HepG2 (cell line): ENCODE measurements at regions not wholly inside any gene's neighbourhood (a gene's known extent, or its start where the extent isn't known, plus 50 kb on each side); places are given as distances from the start of the nearest gene placed in this dataset.

ENCODE experiments used
- AHDC1 ChIP-seq: sonication (generic); formaldehyde crosslinking; IDR thresholded peaks from 2 replicates; pipeline ENCODE4 v1.5.1; 2020; ENCODE audit warnings: mild to moderate bottlenecking, missing genetic modification reagents, borderline replicate concordance
- ARID3A ChIP-seq: IDR thresholded peaks from 2 replicates; pipeline ENCODE4 v1.6.1; 2012; ENCODE audit warnings: low read depth, low read length, improper control_type of control experiment
- BRCA1 ChIP-seq: sonication (generic); formaldehyde crosslinking; IDR thresholded peaks from 2 replicates; pipeline ENCODE4 v1.4.0; 2020; ENCODE audit warnings: missing genetic modification reagents
- DR1 ChIP-seq: sonication (generic); formaldehyde crosslinking; IDR thresholded peaks from 2 replicates; pipeline ENCODE4 v1.8.0; 2021; ENCODE audit warnings: mild to moderate bottlenecking, missing genetic modification reagents, inconsistent platforms
- E2F1 ChIP-seq: sonication (generic); formaldehyde crosslinking; IDR thresholded peaks from 2 replicates; pipeline ENCODE4 v1.5.0; 2020; ENCODE audit warnings: missing genetic modification reagents
- GATAD2A ChIP-seq: IDR thresholded peaks from 2 replicates; pipeline ENCODE4 v1.6.1; 2016
- HNF4G ChIP-seq, 2 experiments: sonication (generic) in 1 of 2; formaldehyde crosslinking in 1 of 2; IDR thresholded peaks; 2 replicates each; pipeline versions ENCODE4 v1.4.0 to v1.6.1; 2011 to 2020; ENCODE audit warnings: borderline replicate concordance in 2 of 2, low read depth in 2 of 2, mild to moderate bottlenecking in 2 of 2, low read length in 1 of 2, missing genetic modification reagents in 1 of 2, moderate library complexity in 1 of 2
- LCORL ChIP-seq, 2 experiments: fragments of 450-650 bp in 1 of 2; sonication (generic) in 1 of 2; formaldehyde crosslinking in 1 of 2; IDR thresholded peaks; 2 replicates each; pipeline versions ENCODE4 v1.5.0 to v1.6.1; 2017 to 2020; ENCODE audit warnings: antibody characterized with exemption in 1 of 2, missing genetic modification reagents in 1 of 2
- MAX ChIP-seq: IDR thresholded peaks from 2 replicates; pipeline ENCODE4 v1.6.1; 2012; ENCODE audit warnings: inconsistent platforms
- NFIC ChIP-seq: IDR thresholded peaks from 2 replicates; pipeline ENCODE4 v1.6.1; 2012; ENCODE audit warnings: mild to moderate bottlenecking, low read length, inconsistent platforms
- PAXIP1 ChIP-seq: sonication (generic); formaldehyde crosslinking; conservative IDR thresholded peaks from 2 replicates; pipeline ENCODE4 v1.4.0; 2020; ENCODE audit warnings: mild to moderate bottlenecking, missing genetic modification reagents, moderate library complexity
- STAG1 ChIP-seq: sonication (generic); formaldehyde crosslinking; IDR thresholded peaks from 2 replicates; pipeline ENCODE4 v1.4.0; 2020; ENCODE audit warnings: missing genetic modification reagents
- SYNCRIP ChIP-seq: fragments of 200-400 bp; formaldehyde crosslinking; IDR thresholded peaks from 2 replicates; pipeline ENCODE4 v1.6.1; 2018; ENCODE audit warnings: mild to moderate bottlenecking, low read depth, low read length; ENCODE audit not compliant: insufficient read depth
- ZBTB43 ChIP-seq: sonication (generic); formaldehyde crosslinking; conservative IDR thresholded peaks from 2 replicates; pipeline ENCODE4 v1.4.0; 2020; ENCODE audit warnings: missing genetic modification reagents
- ZNF160 ChIP-seq: sonication (generic); formaldehyde crosslinking; IDR thresholded peaks from 2 replicates; pipeline ENCODE4 v1.8.0; 2022; ENCODE audit warnings: mild to moderate bottlenecking, inconsistent platforms, missing genetic modification reagents

GRCh38 chr2:185891403-185891802 is 152.8 kb downstream of the FSIP2 start (continued):
- TF ChIP-seq AHDC1 = peak; percentile 73; the same call in 1 of the 2 replicates
- peak; percentile 97 for TF ChIP-seq ZNF160 (CRISPR knock-in tag)
- 0 out of 2 replicates have a peak, but pooled peaks have one; percentile 12 for TF ChIP-seq GATAD2A
- peak; percentile 53 for TF ChIP-seq PAXIP1 (CRISPR knock-in tag)
- 0 out of 2 replicates have a peak, but pooled peaks have one; percentile 44 for TF ChIP-seq BRCA1 (CRISPR knock-in tag)
- peak; percentile 67; the same call in 1 of the 2 replicates for TF ChIP-seq LCORL (IDR thresholded peaks at IDR 0.05)
- no peak; the same call in 1 of the 2 replicates for TF ChIP-seq LCORL (CRISPR knock-in tag; IDR thresholded peaks at IDR 0.05)
- no peak for TF ChIP-seq DR1 (CRISPR knock-in tag)
- no peak for TF ChIP-seq E2F1 (CRISPR knock-in tag)
- TF ChIP-seq STAG1 (CRISPR knock-in tag) = no peak
- TF ChIP-seq ZBTB43 (CRISPR knock-in tag) = 0 out of 2 replicates have a peak, but pooled peaks have one; percentile 48
- TF ChIP-seq ARID3A = no peak; the same call in 1 of the 2 replicates
- TF ChIP-seq HNF4G (IDR thresholded peaks at IDR 0.05; ENCODE audit: borderline replicate concordance, low read depth, low read length) = peak; percentile 74; the same call in 1 of the 2 replicates
- no peak for TF ChIP-seq HNF4G (CRISPR knock-in tag; IDR thresholded peaks at IDR 0.05; ENCODE audit: borderline replicate concordance, low read depth)
- 0 out of 2 replicates have a peak, but pooled peaks have one; percentile 24 for TF ChIP-seq MAX
- TF ChIP-seq NFIC = 0 out of 2 replicates have a peak, but pooled peaks have one; percentile 21
- no peak for TF ChIP-seq SYNCRIP
